Tibial nerve (tissue), 4 donors: ENCODE measurements at regions not wholly inside any gene's neighbourhood (a gene's known extent, or its start where the extent isn't known, plus 50 kb on each side); places are given as distances from the start of the nearest gene placed in this dataset.

ENCODE experiments used
- DNase-seq, 2 donors: peaks; one replicate each; pipeline ENCODE4 v3.0.0-alpha.2; 2019; ENCODE audit warnings: low spot score in 2 of 2
- H3K27ac ChIP-seq, 4 donors: fragments of 200-600 bp; sonication (generic) in 3 of 4; one replicate each; pipeline ENCODE4 v1.5.1; 2017 to 2019; ENCODE audit warnings: mild to moderate bottlenecking in 1 of 4
- H3K27me3 ChIP-seq, 2 donors: fragments of 200-600 bp; sonication (generic) in 1 of 2; one replicate each; pipeline versions ENCODE4 v1.5.1 to v1.6.0; 2017 to 2019
- H3K36me3 ChIP-seq, 3 donors: fragments of 200-600 bp; sonication (generic); one replicate each; pipeline ENCODE4 v1.5.1; 2018 to 2019
- H3K4me1 ChIP-seq, 4 donors: fragments of 200-600 bp; sonication (generic) in 3 of 4; one replicate each; pipeline ENCODE4 v1.5.1; 2017 to 2019
- H3K4me3 ChIP-seq, 4 donors: fragments of 200-600 bp; sonication (generic) in 3 of 4; one replicate each; pipeline ENCODE4 v1.5.1; 2017 to 2019; ENCODE audit warnings: mild to moderate bottlenecking in 1 of 4, moderate library complexity in 1 of 4
- H3K9me3 ChIP-seq, 4 donors: fragments of 200-600 bp; sonication (generic) in 3 of 4; one replicate each; pipeline ENCODE4 v1.5.1; 2017 to 2019
- CTCF ChIP-seq, 5 experiments: fragments of 200-600 bp in 3 of 5; fragments of 450-650 bp in 2 of 5; sonication (generic) in 3 of 5; IDR thresholded peaks; one replicate each; pipeline ENCODE4 v1.5.1; 2016 to 2019; ENCODE audit warnings: antibody characterized with exemption in 5 of 5, mild to moderate bottlenecking in 3 of 5, moderate library complexity in 2 of 5
- EP300 ChIP-seq, 2 donors: sonication (generic); formaldehyde crosslinking; IDR thresholded peaks; one replicate each; pipeline ENCODE4 v1.6.1; 2017; ENCODE audit warnings: antibody characterized with exemption in 2 of 2, mild to moderate bottlenecking in 1 of 2
- POLR2A ChIP-seq, 2 donors: fragments of 450-650 bp; IDR thresholded peaks; one replicate each; pipeline ENCODE4 v1.6.1; 2017; ENCODE audit warnings: antibody characterized with exemption in 2 of 2, mild to moderate bottlenecking in 2 of 2, moderate library complexity in 2 of 2
- WGBS, 2 donors: methylation state at CpG; one replicate each; pipeline ENCODE4 v1.1.5; 2018; 5-methylcytosine and 5-hydroxymethylcytosine counted together

GRCh38 chr11:43567396-43567975 is 113.1 kb upstream of the HSD17B12 start:
- TF ChIP-seq CTCF (IDR thresholded peaks at IDR 0.05) (peak in 4 of 5 experiments; percentile 22 to 53 (median 42)), EP300 (IDR thresholded peaks at IDR 0.05) (no peak)
- Histone ChIP-seq H3K9me3 (no peaks in the 10 kb centered on the region), H3K36me3 (no peaks in the 10 kb centered on the region), H3K27me3 (peaks cover 0 to 39% of the 10 kb centered on the region in 2 donors), H3K4me1 (no peaks in the 10 kb centered on the region), H3K27ac (no peak overlapping the region), H3K4me3 (no peak overlapping the region)
- WGBS, 2 donors = 20 to 22% methylated on average over 5 of the region's 5 CpGs
- no peak for DNase-seq

- Histone ChIP-seq H3K4me1 (peaks cover 0 to 31% (median 13%) of the 10 kb centered on the region in 4 donors), H3K27ac (no peak overlapping the region), H3K27me3 (peaks cover 3 to 82% of the 10 kb centered on the region in 2 donors), H3K4me3 (no peak overlapping the region), H3K36me3 (no peaks in the 10 kb centered on the region), H3K9me3 (no peaks in the 10 kb centered on the region)
- TF ChIP-seq EP300 (IDR thresholded peaks at IDR 0.05) (no peak), CTCF (IDR thresholded peaks at IDR 0.05) (no peak), POLR2A (IDR thresholded peaks at IDR 0.05) (no peak)
- DNase-seq = no peak
- 13 to 29% methylated on average over 6 of the region's 6 CpGs for WGBS, 2 donors
Measured at GRCh38 chr11:43573233-43573632, 107.3 kb upstream of the HSD17B12 start.

GRCh38 chr11:43573873-43574272 is 106.7 kb upstream of the HSD17B12 start:
- Histone ChIP-seq H3K4me1 (peaks cover 0 to 38% (median 13%) of the 10 kb centered on the region in 4 donors), H3K27me3 (peaks cover 3 to 84% of the 10 kb centered on the region in 2 donors), H3K27ac (no peak overlapping the region), H3K9me3 (no peaks in the 10 kb centered on the region), H3K4me3 (no peak overlapping the region), H3K36me3 (no peaks in the 10 kb centered on the region)
- no peak for DNase-seq
- 53 to 55% methylated on average over 5 of the region's 5 CpGs for WGBS, 2 donors
- no peak for TF ChIP-seq CTCF (IDR thresholded peaks at IDR 0.05)
- TF ChIP-seq POLR2A (IDR thresholded peaks at IDR 0.05) = no peak
- no peak for TF ChIP-seq EP300 (IDR thresholded peaks at IDR 0.05)

GRCh38 chr11:43574411-43574810 is 106.1 kb upstream of the HSD17B12 start:
- no peak overlapping the region for H3K4me3 ChIP-seq
- TF ChIP-seq CTCF (IDR thresholded peaks at IDR 0.05) (no peak), POLR2A (IDR thresholded peaks at IDR 0.05) (no peak), EP300 (IDR thresholded peaks at IDR 0.05) (no peak)
- H3K4me1 ChIP-seq = peaks cover 0 to 43% (median 14%) of the 10 kb centered on the region in 4 donors
- WGBS, 2 donors = 32 to 36% methylated on average over 1 of the region's 1 CpG
- H3K27me3 ChIP-seq = peaks cover 3 to 84% of the 10 kb centered on the region in 2 donors
- no peak overlapping the region for H3K27ac ChIP-seq
- no peaks in the 10 kb centered on the region for H3K9me3 ChIP-seq
- H3K36me3 ChIP-seq = no peaks in the 10 kb centered on the region
- no peak for DNase-seq

- TF ChIP-seq CTCF (IDR thresholded peaks at IDR 0.05) (no peak), POLR2A (IDR thresholded peaks at IDR 0.05) (no peak), EP300 (IDR thresholded peaks at IDR 0.05) (no peak)
- 1 to 2% methylated on average over 46 to 49 of the region's 50 CpGs for WGBS, 2 donors
- DNase-seq = no peak
- Histone ChIP-seq H3K36me3 (no peaks in the 10 kb centered on the region), H3K4me1 (peaks cover 0 to 51% (median 16%) of the 10 kb centered on the region in 4 donors), H3K27me3 (peaks cover 3 to 92% of the 10 kb centered on the region in 2 donors), H3K27ac (no peak overlapping the region), H3K9me3 (no peaks in the 10 kb centered on the region), H3K4me3 (peak overlapping the region in 3 of 4 donors; percentile 1 to 24 (median 21))
Measured at GRCh38 chr11:43574949-43575912, 105.3 kb upstream of the HSD17B12 start.
